ENCODE measurements at regions not wholly inside any gene's neighbourhood (a gene's known extent, or its start where the extent isn't known, plus 50 kb on each side); places are given as distances from the start of the nearest gene placed in this dataset.

DNA sequence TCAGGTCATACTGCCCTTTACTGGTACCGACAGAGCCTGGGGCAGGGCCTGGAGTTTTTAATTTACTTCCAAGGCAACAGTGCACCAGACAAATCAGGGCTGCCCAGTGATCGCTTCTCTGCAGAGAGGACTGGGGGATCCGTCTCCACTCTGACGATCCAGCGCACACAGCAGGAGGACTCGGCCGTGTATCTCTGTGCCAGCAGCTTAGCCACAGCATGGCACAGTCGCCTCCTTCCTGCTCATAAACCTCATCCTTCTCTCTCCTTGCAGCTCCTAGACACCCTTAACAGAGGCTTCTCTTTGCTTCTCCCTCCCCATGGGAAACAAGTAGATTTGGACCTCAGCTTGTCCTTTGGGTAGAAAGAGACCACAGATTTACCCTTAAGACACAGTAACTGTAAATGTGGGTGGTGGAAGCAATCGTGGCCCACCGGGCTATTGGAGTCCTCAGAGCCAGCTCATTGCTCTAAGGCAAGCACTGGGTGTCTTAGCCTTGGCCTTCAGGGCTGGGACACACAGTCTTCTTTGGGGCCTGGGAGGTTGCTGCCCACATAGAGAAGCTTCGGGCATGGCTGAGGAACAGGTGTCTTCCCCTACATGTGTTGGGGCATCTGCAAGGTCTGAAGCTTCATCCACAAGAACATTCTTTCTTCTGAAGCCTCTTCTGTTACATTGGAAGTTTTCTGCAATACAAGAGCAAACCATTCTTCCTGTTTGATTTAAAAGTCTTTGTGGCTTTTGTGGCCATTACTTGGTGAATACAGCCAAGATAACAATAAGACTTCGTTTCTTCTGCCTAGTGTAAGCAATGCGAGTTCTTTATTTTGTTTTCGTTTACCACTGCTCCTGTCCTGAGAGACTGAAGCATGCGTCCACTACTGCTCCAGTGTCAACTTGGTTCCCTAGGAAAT, 95.5 kb upstream of the PRSS58 start:
- TF ChIP-seq POLR2A (IDR thresholded peaks at IDR 0.05; ENCODE audit: low read depth, low read length) (no peak), POLR2AphosphoS5 (IDR thresholded peaks at IDR 0.05; ENCODE audit: low read depth, low read length) (no peak)

All from GM12892 (cell line).